Lung (tissue), 11 donors: ENCODE measurements at regions not wholly inside any gene's neighbourhood (a gene's known extent, or its start where the extent isn't known, plus 50 kb on each side); places are given as distances from the start of the nearest gene placed in this dataset.

Experiments used
- ATAC-seq: fragments of 200-7000 bp; cut with Tn5 transposase; one replicate; pipeline ENCODE4 v1.9.1; 2020; ENCODE audit warnings: moderate number of reproducible peaks; ENCODE audit not compliant: insufficient read depth, low FRiP score
- DNase-seq, 3 donors: peaks; one replicate each; pipeline ENCODE4 v3.0.0-alpha.2; 2013 to 2017
- H3K27ac ChIP-seq, 2 donors: one replicate each; pipeline ENCODE4 v1.5.1; 2013; ENCODE audit warnings: mild to moderate bottlenecking in 2 of 2, moderate library complexity in 2 of 2, control low read depth in 1 of 2, inconsistent platforms in 1 of 2, low read depth in 1 of 2, low read length in 1 of 2
- H3K27me3 ChIP-seq, 3 donors: one replicate each; pipeline ENCODE4 v1.5.1; 2013; ENCODE audit warnings: low read length in 2 of 3; ENCODE audit not compliant: control insufficient read depth in 3 of 3, insufficient read depth in 3 of 3
- H3K36me3 ChIP-seq, 4 donors: one replicate each; pipeline ENCODE4 v1.5.1; 2013; ENCODE audit warnings: low read length in 4 of 4, mild to moderate bottlenecking in 1 of 4, moderate library complexity in 1 of 4; ENCODE audit not compliant: control insufficient read depth in 4 of 4, insufficient read depth in 4 of 4
- H3K4me1 ChIP-seq, 5 donors: one replicate each; pipeline ENCODE4 v1.5.1; 2013; ENCODE audit warnings: low read length in 5 of 5, mild to moderate bottlenecking in 2 of 5, moderate library complexity in 1 of 5; ENCODE audit not compliant: control insufficient read depth in 5 of 5, insufficient read depth in 5 of 5
- H3K4me3 ChIP-seq: one replicate; pipeline ENCODE4 v1.5.1; 2013; ENCODE audit warnings: mild to moderate bottlenecking, control low read depth, moderate library complexity
- H3K9ac ChIP-seq, 2 donors: one replicate each; pipeline ENCODE4 v1.5.1; 2013; ENCODE audit warnings: low read length in 2 of 2, control low read depth in 1 of 2; ENCODE audit not compliant: insufficient read depth in 1 of 2
- H3K9me3 ChIP-seq, 4 donors: one replicate each; pipeline ENCODE4 v1.5.1; 2013; ENCODE audit warnings: low read length in 3 of 4, mild to moderate bottlenecking in 1 of 4, moderate library complexity in 1 of 4; ENCODE audit not compliant: control insufficient read depth in 4 of 4, insufficient read depth in 3 of 4
- CTCF ChIP-seq: IDR thresholded peaks from 2 replicates; pipeline ENCODE4 v1.5.1; 2012; ENCODE audit warnings: mild to moderate bottlenecking; ENCODE audit errors: control extremely low read depth, extremely low read depth
- WGBS, 2 donors: extraction: QIAGEN DNeasy Blood & Tissue Kit; methylation state at CpG; one replicate each; pipeline ENCODE4 v1.1.7; 2013; 5-methylcytosine and 5-hydroxymethylcytosine counted together
- donor health status: control.
- donor health status: control.
- donor health status: Bipolar disorder and iron deficiency.
- donor health status: healthy.
- donor health status: DM: yes; HTN: yes; CAD: no.

- H3K4me3 ChIP-seq: no peak overlapping the region
- DNase-seq (no peak), ATAC-seq (no peak)
- H3K9me3 ChIP-seq: peaks cover 0 to 2% (median under 1%) of the 10 kb centered on the region in 4 donors
- no peaks in the 10 kb centered on the region for H3K27me3 ChIP-seq
- H3K4me1 ChIP-seq: no peaks in the 10 kb centered on the region
- no peak for TF ChIP-seq CTCF
- H3K27ac ChIP-seq: no peak overlapping the region
- H3K9ac ChIP-seq: no peak overlapping the region
- WGBS, 2 donors: 68 to 86% methylated on average over 2 of the region's 2 CpGs
- no peaks in the 10 kb centered on the region for H3K36me3 ChIP-seq
Measured at GRCh38 chr16:8502446-8502845, 87.9 kb downstream of the TMEM114 start.

DNA sequence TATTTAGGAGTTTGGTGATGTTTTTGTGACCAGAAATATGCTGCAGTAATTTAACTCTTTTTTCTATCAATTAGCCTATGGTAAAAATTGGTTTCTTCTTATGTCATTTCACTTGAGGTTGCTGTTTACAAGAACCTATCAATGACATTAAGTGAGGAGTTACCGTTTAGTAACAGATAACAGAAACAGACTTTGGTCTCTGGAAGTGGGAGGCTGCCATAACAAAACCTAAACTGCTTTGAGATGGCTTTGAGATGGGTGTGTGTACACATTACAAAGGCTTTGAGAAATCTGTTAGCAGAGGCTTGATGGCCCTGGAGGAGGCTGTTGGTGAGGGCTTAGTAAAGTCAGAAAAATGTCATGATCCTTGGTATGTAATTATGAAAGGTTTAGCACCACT is 90.0 kb downstream of the TMEM114 start:
- H3K27me3 ChIP-seq: no peaks in the 10 kb centered on the region
- peaks cover 0 to 4% (median 1%) of the 10 kb centered on the region in 4 donors for H3K9me3 ChIP-seq
- H3K36me3 ChIP-seq: no peaks in the 10 kb centered on the region
- ATAC-seq (no peak), DNase-seq (no peak)
- H3K9ac ChIP-seq: no peak overlapping the region
- H3K4me3 ChIP-seq: no peak overlapping the region
- no peaks in the 10 kb centered on the region for H3K4me1 ChIP-seq
- WGBS, 2 donors: 30 to 70% methylated on average over 1 of the region's 1 CpG
- no peak for TF ChIP-seq CTCF
- no peak overlapping the region for H3K27ac ChIP-seq

- WGBS, 2 donors: 50 to 56% methylated on average over 3 of the region's 3 CpGs
- H3K27me3 ChIP-seq: no peaks in the 10 kb centered on the region
- DNase-seq: no peak
Measured at GRCh38 chr16:8496364-8496763, 93.9 kb downstream of the TMEM114 start.

More at GRCh38 chr16:8496364-8496763, 93.9 kb downstream of the TMEM114 start:
- Histone ChIP-seq H3K4me3 (no peak overlapping the region), H3K27ac (no peak overlapping the region), H3K4me1 (no peaks in the 10 kb centered on the region), H3K9me3 (peaks cover 0 to 4% (median under 1%) of the 10 kb centered on the region in 4 donors), H3K9ac (no peak overlapping the region), H3K36me3 (no peaks in the 10 kb centered on the region)
- TF ChIP-seq CTCF: no peak
- ATAC-seq: no peak
